Psoas muscle (tissue), 7 donors: ENCODE measurements at regions not wholly inside any gene's neighbourhood (a gene's known extent, or its start where the extent isn't known, plus 50 kb on each side); places are given as distances from the start of the nearest gene placed in this dataset.

Experiments
- ATAC-seq, 4 donors: fragments of 200-7000 bp; cut with Tn5 transposase; one replicate each; pipeline ENCODE4 v1.9.1; 2020; ENCODE audit warnings: moderate library complexity in 3 of 4, mild to moderate bottlenecking in 2 of 4
- DNase-seq, 2 donors: peaks; one replicate each; pipeline ENCODE4 v3.0.0-alpha.2; 2020
- H3K27ac ChIP-seq: fragments of 200-600 bp; one replicate; pipeline ENCODE4 v1.8.0; 2022
- H3K27me3 ChIP-seq, 3 donors: fragments of 200-600 bp in 1 of 3; one replicate each; pipeline versions ENCODE4 v1.6.1 to v1.8.0; 2013 to 2022; ENCODE audit warnings: low read length in 2 of 3, mild to moderate bottlenecking in 2 of 3, moderate library complexity in 1 of 3; ENCODE audit not compliant: insufficient read depth in 3 of 3
- H3K36me3 ChIP-seq, 2 donors: fragments of 200-600 bp in 1 of 2; one replicate each; pipeline versions ENCODE4 v1.6.1 to v1.8.0; 2013 to 2022; ENCODE audit warnings: low read depth in 1 of 2, mild to moderate bottlenecking in 1 of 2, moderate library complexity in 1 of 2; ENCODE audit not compliant: insufficient read depth in 1 of 2
- H3K4me1 ChIP-seq: fragments of 200-600 bp; one replicate; pipeline ENCODE4 v1.8.0; 2022
- H3K4me3 ChIP-seq: fragments of 200-600 bp; one replicate; pipeline ENCODE4 v1.8.0; 2022; ENCODE audit warnings: mild to moderate bottlenecking
- H3K9me3 ChIP-seq: fragments of 200-600 bp; one replicate; pipeline ENCODE4 v1.8.0; 2022
- CTCF ChIP-seq: fragments of 200-600 bp; IDR thresholded peaks from one replicate; pipeline ENCODE4 v1.8.0; 2022; ENCODE audit warnings: antibody characterized with exemption
- WGBS, 3 donors: extraction: QIAGEN DNeasy Blood & Tissue Kit; methylation state at CpG; one replicate each; pipeline versions ENCODE4 v1.1.6 to v1.1.7; 2013; 5-methylcytosine and 5-hydroxymethylcytosine counted together
- intact Hi-C, 2 donors: fragments of 100-400 bp; cut with DNase I; formaldehyde crosslinking; loops; one replicate each; pipeline versions ENCODE4 v1.11.0 to v1.14.2; 2022
- donor health status: healthy with polysubstance abuse.
- donor health status: DM: no; HTN: no; CAD: no; lungs with moderate emphysema.
- donor health status: Bipolar disorder and iron deficiency.
- donor health status: healthy.
- donor health status: DM: yes; HTN: yes; CAD: no.
- donor health status: DM: no; HTN: no; CAD: no.
- donor health status: DM: yes; HTN: yes; CAD: no.

GRCh38 chr2:64804651-64805050 lies 150.9 kb upstream of the SERTAD2 start:
- DNase-seq (no peak), ATAC-seq (no peak)
- H3K27ac ChIP-seq: no peak overlapping the region
- no peaks in the 10 kb centered on the region for H3K9me3 ChIP-seq
- TF ChIP-seq CTCF: no peak
- 93 to 96% (median 94%) methylated on average over 3 of the region's 3 CpGs for WGBS, 3 donors
- no peaks in the 10 kb centered on the region for H3K27me3 ChIP-seq
- no peak overlapping the region for H3K4me3 ChIP-seq
- intact Hi-C loops: no loop called here
- H3K36me3 ChIP-seq: no peaks in the 10 kb centered on the region
- no peaks in the 10 kb centered on the region for H3K4me1 ChIP-seq

GRCh38 chr2:64807417-64807816 lies 153.7 kb upstream of the SERTAD2 start:
- Histone ChIP-seq H3K9me3 (no peaks in the 10 kb centered on the region), H3K4me1 (no peaks in the 10 kb centered on the region), H3K27me3 (no peaks in the 10 kb centered on the region), H3K27ac (no peak overlapping the region), H3K36me3 (no peaks in the 10 kb centered on the region), H3K4me3 (no peak overlapping the region)
- intact Hi-C loops: no loop called here
- ATAC-seq: peak; percentile 61 to 70 (median 63)
- DNase-seq: no peak
- TF ChIP-seq CTCF: no peak
- WGBS, 3 donors: 60 to 74% (median 73%) methylated on average over 4 of the region's 4 CpGs

- H3K9me3 ChIP-seq: no peaks in the 10 kb centered on the region
- intact Hi-C loops: no loop called here
- H3K4me3 ChIP-seq: no peak overlapping the region
- 85 to 89% (median 87%) methylated on average over 2 of the region's 2 CpGs for WGBS, 3 donors
- no peak overlapping the region for H3K27ac ChIP-seq
- TF ChIP-seq CTCF: no peak
- no peak for DNase-seq
- H3K27me3 ChIP-seq: no peaks in the 10 kb centered on the region
- ATAC-seq: no peak
- no peaks in the 10 kb centered on the region for H3K4me1 ChIP-seq
- no peaks in the 10 kb centered on the region for H3K36me3 ChIP-seq
Observed at GRCh38 chr2:64808092-64808491, 154.4 kb upstream of the SERTAD2 start.

GRCh38 chr2:64808754-64809153 lies 155.0 kb upstream of the SERTAD2 start:
- Histone ChIP-seq H3K27me3 (no peaks in the 10 kb centered on the region), H3K36me3 (no peaks in the 10 kb centered on the region), H3K27ac (no peak overlapping the region), H3K4me3 (no peak overlapping the region), H3K9me3 (no peaks in the 10 kb centered on the region), H3K4me1 (no peaks in the 10 kb centered on the region)
- no peak for TF ChIP-seq CTCF
- 59 to 61% (median 60%) methylated on average over 2 of the region's 2 CpGs for WGBS, 3 donors
- ATAC-seq (no peak), DNase-seq (no peak)
- intact Hi-C loops: no loop called here

- Histone ChIP-seq H3K27me3 (no peaks in the 10 kb centered on the region), H3K4me3 (no peak overlapping the region), H3K27ac (no peak overlapping the region), H3K4me1 (no peaks in the 10 kb centered on the region), H3K9me3 (no peaks in the 10 kb centered on the region), H3K36me3 (no peaks in the 10 kb centered on the region)
- DNase-seq (no peak), ATAC-seq (no peak)
- no peak for TF ChIP-seq CTCF
- intact Hi-C loops: no loop called here
- 90 to 93% (median 93%) methylated on average over 1 of the region's 1 CpG for WGBS, 3 donors
Observed at GRCh38 chr2:64809216-64809615, 155.5 kb upstream of the SERTAD2 start.
